ENCODE measurements at regions not wholly inside any gene's neighbourhood (a gene's known extent, or its start where the extent isn't known, plus 50 kb on each side); places are given as distances from the start of the nearest gene placed in this dataset.

DNA sequence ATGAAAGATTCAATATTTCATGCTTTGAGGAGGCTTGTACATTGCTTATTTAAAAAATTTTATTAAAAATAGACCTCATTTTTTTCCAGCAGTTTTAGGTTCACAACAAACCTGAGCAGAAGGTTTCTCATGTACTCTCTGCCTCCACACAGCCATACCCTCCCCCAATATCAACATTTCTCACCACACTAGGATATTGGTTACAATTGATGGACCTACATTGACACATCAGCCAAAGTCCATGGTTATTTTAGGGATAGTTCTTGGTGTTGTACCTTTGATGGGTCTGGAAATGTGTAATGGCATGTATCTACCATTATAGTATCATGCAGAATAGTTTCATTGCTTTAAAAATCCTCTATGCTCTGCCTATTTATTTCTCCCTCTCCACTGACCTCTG is 611.0 kb downstream of the KCTD8 start:
- no peak for DNase-seq

DNA sequence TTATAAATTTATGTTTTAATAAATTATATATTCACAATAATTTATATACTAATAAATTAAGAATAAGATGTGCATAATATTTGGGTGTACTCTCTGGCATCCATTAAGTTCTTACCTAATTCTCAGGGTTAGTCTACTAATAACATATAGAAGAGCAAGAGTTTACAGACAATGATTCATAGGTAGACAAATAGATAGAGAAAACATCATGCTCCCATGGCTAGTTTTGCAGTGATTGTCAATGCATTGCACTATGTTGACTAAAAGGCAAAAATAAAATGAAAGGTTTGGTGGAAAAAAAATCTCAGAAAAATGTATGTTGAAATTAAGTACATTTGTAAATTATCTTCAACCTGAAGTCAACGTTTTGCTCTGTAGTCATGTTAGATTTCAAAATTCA is 606.0 kb downstream of the KCTD8 start:
- no peak for DNase-seq

DNA sequence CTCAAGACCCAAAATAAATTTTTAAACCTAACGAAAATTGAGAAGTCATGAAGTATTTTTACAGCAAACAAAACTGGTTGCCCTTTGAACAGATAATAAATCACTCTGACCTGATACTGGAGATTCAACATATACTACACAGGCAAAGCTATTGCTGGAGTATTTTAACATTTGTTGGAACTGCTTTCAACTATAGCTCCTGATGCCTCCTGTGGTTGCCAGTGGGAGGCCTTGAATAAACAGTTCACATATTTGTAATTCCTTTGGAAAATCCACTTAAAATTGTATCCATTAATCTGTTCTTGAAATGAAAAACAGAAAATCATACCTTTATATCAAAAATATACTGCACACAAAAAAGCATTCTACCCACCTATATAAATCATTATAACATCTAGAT is 605.1 kb downstream of the KCTD8 start:
- DNase-seq = no peak

DNA sequence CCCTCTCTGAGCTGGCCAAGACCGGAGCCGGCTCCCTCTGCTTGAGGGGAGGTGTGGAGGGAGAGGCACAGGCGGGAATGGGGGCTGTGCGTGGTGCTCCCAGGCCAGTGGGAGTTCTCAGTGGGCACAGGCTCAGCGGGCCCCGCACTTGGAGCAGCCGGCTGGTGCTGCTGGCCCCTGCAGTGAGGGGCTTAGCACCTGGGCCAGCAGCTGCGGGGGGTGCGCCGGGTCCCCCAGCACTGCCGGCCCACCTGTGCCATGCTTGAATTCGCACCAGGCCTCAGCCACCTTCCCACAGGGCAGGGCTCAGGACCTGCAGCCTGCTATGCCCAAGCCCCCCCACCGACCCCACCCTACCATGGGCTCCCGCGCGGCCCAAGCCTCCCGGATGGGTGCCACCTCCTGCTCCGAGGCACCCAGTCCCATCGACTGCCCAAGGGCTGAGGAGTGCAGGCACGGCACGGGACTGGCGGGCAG is 602.5 kb downstream of the KCTD8 start:
- no peak for DNase-seq

DNA sequence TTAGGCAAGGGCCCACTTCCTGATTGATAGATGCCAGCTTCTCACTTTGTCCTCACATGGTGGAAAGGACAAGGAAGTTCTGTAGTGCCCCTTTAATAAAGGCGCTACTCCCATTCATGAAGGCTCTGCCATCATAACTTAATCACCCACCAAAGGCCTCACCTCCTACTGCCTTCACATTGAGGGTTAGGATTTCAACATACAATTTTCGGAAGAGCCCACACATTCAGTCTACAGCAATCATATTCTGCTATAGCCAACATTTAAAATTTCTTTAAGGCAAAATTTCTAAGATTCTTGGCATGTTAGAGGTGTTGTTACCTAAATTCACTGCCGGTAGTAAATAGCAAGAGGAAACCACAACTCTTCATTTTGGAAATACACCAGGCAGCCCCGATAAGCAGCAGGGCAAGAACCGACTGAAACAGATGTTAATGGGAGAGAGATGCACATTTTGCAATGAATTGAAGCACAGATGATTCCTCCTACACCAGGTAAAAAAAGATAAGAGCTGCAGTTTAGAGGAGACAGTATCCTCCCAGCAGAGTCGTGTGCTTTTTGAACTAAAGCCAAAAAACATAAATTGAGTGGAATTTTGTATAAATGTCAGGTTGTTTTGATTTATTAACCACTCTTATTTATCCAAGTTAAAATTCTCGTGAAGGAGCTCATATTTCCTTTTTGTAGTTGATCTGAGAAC is 594.9 kb downstream of the KCTD8 start:
- DNase-seq = no peak

DNA sequence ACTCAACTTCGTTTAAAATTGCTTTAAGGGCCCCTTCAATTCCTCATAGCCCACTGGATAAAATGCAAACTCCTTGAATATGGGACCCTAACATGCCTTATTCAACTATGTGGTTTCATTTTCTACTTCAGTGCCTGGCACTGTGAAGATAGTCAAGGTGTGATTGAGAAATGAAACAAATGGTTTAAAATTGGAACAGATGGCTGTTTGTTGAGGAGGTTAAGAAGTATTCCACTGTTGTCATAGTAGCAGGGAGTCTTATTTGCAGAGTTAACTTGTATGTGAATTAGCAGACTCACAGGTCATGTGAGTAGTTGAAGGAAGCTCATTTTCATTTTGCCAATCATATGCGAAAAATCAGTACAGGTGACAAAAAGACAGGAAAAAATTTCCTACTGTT is 593.3 kb downstream of the KCTD8 start:
- no peak for DNase-seq

DNA sequence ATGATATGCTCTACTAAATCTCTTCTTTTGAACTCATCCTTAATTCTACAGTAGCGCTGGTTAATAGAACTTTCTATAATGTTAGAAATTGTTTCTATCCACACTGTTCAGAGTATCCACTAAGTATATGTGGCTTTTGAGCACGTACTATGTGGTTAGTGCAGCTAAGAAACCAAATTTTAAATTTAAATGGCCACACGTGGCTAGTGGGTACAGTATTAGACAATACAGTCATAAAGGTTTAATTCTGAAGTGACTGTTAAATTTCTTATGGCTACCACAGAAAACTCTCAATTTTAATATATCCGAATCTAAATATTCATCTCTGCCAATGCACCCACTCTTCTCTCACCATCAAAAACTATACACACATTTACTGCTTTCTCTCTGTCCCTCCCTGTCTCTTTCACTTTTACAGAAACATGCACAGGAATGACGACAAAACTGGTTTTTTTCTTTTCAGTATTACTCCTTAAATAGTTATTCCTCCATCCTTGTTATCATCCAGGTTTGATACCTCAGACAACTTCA is 583.9 kb downstream of the KCTD8 start:
- no peak for DNase-seq

DNA sequence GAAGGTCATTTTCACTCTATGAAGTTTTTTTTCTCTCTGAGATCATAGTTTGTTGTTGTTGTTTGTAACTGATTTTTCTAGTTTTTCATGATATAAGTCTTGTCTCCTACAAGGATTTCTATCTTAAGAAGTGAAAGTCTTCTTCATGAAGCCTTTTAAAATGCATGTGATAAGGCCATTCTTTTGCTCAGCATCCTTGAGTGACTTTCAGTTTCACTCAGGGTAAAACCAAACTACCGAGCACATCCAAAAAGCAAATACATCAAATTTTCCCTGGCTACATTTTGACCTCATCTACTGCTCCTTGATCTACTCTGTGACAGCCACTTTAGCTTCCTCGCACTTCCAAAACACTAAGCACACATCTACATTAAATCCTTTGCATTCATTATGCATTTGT is 580.7 kb downstream of the KCTD8 start:
- no peak for DNase-seq

DNA sequence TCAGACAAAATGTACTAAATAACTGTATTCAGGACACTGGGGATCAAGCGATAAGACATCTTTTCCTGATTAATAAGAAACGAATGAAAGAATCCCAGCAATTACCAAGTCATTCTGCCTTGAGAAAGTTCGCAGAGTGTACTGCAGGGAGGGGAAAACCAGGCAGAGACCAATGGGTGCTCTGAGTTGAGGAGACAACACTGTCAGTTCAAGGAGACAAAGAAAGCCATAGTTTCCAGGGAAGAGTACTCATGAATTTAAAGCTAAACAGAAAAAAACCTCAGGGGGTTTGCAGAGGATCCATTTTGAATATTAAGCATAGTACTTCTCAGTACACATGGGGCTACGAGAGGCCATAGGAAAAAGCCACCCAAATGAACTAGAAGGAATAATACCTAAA is 573.0 kb downstream of the KCTD8 start:
- no peak for DNase-seq

DNA sequence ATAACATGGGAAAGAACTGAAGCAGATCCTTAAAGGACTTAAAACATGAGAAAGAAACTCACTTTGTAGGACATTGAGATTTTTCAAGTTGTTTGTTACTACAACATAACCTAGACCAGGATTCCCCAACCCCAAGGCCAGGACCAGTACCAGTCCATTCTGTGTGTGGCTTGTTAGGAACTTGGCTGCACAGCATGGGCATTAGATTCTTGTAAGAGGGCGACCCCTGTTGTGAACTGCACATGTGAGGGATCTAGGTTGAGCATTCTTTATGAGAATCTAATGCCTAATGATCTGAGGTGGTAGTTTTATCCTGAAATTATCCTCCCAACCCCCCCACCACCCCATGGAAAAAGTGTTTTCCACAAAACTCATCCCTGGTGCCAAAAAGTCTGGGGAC is 566.1 kb downstream of the KCTD8 start:
- DNase-seq = no peak

DNA sequence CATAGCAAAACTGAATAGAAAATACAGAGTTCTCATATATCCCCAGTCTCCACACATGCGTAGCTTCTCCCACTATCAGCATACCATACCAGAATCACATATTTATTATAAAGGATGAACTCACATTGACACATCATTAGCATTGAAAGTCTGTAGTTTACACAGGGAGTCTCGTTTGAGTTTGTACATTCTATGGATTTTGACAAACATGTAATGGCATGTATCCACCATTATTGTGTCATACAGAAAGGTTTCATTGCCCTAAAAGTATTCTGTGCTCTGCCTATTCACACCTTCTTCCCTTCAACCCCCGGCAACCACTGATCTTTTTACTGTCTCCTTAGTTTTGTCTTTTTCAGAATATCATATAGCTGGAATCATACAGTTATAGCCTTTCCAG is 562.4 kb downstream of the KCTD8 start:
- DNase-seq = no peak

DNA sequence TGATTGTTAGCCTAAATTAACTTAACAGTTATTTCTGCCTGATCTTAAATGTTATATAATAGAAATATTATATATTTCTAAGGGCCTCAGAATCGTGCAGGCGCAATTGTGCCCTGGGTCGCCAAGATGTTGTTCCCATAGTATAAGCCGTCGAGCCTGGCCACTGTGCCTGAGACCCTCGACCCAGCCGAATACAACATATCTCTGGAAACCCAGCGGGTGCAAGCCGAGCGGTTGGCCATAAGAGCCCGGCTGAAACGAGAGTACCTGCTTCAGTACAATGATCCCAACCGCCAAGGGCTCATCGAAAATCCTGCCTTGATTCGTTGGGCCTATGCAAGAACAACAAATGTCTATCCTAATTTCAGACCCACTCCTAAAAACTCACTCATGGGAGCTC is 549.8 kb downstream of the KCTD8 start:
- DNase-seq = no peak

DNA sequence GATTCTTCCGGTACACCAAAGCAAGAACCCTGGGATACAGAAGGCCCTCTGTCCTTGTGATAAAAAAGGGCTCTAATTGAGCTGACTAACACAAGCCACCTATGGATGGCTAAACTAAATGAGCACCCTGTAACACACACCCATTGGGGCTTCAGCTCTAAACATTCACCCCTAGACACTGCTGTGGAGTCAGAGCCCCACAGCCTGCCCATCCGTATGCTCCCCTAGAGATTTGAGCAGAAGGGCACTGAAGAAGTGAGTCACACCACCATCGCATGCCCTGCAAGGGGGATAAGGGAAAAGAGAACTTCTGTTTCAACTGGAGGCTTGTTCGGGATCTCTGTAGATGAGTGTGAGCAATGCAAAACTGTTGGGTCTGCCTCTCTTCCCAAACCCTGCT is 545.2 kb downstream of the KCTD8 start:
- no peak for DNase-seq

DNA sequence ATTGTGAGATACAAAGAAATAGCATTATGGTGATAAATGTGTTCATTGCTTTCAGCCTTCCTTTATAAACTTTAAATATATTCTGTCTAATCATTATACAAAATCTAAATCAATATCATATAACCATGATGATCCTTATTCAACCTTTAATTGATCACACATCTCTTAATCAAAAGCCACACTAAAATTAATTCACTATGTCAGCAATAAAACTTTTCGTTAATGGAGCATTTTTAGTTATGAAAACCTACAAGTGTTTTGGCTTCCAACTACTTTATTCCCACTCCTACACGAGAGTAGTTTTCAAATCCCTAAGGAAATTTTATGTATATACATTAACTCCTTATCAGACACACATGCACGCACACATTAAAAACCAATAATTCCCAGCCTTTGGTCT is 530.2 kb downstream of the KCTD8 start:
- no peak for DNase-seq

DNA sequence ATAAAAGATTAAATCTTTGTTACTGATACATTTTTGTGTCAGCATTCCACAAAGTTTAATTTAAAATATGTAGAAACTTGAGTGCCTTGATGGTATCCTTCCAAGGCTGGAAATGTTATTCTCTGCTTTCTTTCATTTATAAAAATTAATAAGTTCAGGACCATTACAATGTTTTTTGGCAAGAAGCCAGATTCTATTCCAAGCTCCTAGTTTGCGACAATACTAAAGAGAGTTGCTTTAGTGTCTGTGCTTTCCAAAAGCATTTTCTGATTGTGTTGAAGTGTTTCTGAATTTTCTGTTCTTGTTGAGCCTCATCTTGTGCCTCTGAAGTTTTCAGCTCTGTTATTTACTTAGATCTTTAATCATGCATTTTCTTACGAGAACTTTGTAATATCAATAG is 516.2 kb downstream of the KCTD8 start:
- no peak for DNase-seq

DNA sequence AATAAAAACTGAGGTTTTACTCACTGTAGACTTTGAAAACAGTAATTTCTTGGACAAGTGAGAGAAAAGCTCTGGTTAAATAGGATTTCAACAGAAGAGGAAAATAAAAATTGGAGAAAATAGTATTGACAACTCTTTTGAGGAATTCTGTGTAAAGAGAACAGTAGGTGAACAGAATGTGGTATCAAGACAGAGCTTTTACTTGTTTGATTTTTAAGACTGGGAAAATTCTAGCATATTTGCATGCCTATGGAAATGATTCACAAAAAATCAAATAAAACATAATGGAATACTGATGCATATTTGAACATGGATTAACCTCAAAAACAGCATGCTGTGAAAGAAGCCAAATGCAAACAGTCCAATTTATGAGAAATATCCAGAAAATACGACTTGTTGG is 504.6 kb downstream of the KCTD8 start:
- no peak for DNase-seq

DNA sequence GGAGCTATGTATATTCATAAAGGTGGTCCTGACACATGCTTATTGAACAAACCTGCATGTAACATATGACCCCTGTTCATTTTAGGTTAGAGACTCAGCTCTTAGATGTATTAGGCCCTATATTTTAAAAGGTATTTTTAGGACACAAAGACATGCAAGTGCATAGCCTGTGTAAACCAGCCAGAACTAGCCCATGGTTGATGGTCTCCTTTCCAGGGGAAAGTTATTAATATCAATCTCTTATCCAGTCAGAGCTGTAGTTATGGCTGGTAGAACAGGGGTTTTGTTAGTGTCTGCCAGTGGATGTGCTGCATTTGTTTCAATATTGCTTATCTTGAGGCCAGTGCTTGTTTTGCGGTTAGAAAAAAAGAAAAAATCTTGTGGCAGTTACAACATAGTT is 488.6 kb downstream of the KCTD8 start:
- DNase-seq = no peak

DNA sequence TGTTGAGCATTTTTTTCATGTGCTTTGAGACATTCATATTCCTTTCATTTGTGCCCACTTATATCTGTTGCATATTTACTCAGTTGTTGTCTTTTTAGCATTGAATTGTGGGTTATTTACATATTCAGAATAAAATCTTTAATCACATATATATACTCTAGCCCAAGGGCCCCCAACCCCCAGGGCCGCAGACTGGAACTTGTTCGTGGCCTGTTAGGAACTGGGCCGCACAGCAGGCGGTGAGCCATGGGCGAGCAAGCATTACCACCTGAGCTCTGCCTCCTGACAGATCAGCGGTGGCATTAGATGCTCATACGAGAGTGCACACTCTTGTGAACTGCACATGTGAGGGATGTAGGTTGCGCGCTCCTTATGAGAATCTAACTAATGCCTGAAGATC is 480.6 kb downstream of the KCTD8 start:
- no peak for DNase-seq

DNA sequence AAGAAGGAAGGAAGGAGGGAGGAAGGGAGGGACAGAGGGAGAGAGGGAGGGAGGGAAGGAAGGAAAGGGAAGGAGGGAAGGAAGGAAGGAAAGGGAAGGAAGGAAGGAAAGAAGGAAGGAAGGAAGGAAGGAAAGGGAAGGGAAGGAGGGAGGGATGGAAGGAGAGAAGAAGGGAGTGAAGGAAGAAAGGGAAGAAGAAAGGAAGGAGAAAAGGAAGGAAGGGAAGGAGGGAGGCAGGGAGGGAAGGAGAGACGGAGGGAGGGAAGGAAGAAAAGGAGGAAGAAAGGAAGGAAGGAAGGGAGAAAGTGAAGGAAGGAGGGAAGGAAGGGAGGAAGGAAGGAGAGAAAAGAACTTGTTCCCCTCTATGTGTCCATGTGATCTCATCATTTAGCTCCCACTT is 465.0 kb downstream of the KCTD8 start:
- DNase-seq = no peak

DNA sequence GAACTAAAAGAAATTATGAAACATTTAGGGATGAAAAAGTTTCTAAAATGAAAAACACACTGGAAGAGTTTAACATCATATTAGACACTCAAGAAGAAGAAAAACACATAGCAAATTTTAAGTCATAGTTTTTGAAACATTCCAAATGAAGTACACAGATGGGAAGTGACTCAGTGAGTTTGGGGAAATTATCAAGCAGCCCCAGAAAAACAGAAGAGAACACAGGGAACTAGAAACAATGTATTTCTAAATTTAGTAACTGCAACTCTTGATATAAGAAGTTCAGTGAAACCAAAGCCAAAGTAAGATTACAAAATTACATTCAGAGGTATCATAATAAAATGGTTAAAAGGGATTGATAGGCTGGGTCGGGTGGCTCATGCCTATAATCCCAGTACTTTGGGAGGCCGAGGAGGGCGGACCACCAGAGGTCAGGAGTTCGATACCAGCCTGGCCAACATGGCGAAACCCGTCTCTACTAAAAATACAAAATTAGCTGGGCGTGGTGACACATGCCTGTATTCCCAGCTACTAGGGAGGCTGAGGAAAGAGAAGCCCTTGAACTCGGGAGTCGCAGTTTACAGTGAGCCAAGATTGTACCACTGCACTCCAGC is 461.2 kb downstream of the KCTD8 start:
- DNase-seq = no peak

DNA sequence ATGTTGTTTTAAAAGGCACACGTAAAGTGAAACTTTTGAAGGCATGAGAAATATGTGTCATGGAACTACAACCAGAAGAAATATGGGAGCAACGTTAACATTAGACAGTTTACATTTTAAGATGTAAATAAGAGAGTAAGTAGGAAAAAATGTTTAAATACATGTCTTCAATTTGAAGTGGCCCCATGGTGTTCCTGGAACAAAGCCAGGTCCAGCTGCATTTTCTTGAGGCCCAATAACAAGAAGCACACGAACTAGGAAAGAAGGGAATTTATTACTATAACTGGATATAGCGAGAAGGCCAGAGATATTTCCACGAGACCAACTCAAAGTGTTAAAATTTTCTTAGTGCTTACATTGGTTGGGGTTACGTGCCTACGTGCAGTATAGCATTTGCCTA is 458.1 kb downstream of the KCTD8 start:
- no peak for DNase-seq

DNA sequence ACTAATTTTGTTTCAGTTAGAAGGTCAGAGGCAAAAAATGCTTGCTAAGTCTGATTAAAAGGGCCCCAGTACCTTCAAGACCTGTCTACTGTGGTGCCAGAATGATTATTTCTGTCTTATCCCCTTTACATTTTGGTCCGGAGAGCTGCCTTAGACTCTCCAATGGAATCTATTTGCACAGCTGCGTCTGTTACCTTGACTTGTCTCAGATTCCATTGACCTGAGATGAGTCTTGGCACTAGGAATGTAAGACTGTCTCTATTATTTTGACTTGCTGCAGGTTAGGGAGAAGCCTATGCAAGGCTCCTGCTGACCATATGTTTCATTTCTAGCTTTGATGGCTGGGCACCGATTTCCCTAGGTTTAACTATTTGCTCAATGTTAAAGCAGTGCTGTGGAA is 457.6 kb downstream of the KCTD8 start:
- DNase-seq = no peak

DNA sequence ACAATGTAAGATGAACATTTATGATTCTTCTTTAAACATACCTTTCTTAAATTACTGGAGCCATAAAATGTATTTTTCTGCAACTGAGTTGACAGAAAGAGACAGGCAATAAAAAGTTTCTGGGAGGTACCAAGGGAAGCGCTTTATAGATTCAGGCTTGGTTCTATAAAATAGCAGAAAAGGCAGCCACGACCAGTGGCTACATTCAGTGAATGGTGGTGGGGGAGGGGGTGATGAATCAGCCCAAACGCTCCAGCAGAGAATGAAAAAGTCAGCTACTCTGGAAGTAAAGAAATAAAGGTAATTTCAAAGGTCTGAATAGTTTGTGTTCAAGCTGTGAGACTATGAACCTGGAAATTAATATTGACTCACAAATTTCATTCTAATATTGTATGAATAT is 456.1 kb downstream of the KCTD8 start:
- DNase-seq = no peak

DNA sequence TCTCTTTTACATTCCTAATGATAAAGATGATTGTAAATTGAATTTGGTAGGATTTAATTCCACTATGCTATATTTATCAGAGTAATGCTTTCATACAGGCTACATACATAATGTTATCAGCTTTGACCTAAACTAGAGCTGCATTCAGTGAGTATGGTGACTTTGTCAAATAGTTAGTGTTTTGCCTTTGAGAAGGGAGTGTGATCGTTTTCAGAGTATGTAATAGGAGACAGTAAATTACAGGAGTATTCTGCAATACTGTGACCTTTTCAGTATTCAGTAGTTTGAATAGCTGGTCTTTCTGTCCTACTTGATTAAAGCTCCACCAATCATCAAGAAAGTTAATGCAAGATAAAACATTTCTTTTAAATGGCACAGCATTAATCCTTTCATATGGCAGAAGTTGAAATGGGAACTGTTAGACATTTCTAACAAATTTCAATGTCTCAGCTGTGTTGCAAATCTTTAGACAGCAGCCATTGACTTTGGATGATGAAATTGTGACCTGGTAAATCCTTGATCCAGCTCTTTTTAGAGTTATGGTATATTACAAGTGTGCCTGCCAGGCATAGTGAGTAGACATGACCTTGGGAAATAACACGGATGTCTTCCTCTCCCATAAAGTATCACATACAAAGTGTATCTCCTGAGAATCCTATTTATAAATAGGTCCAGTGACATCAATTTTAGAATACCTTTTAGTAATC is 455.3 kb downstream of the KCTD8 start:
- no peak for DNase-seq
